Activated CD4-positive, alpha-beta T cell treated with anti-CD3 and anti-CD28 coated beads for 4 hours (primary cell): ENCODE measurements at regions not wholly inside any gene's neighbourhood (a gene's known extent, or its start where the extent isn't known, plus 50 kb on each side); places are given as distances from the start of the nearest gene placed in this dataset.
"Not testable (repeated sequence)": the region's sequence is repeated elsewhere in the genome, so short reads cannot be mapped to it uniquely, and the experiment has no call there.

Experiments
- DNase-seq, 2 donors: peaks; one replicate each; pipeline ENCODE4 v3.0.0-alpha.2; 2020

DNA sequence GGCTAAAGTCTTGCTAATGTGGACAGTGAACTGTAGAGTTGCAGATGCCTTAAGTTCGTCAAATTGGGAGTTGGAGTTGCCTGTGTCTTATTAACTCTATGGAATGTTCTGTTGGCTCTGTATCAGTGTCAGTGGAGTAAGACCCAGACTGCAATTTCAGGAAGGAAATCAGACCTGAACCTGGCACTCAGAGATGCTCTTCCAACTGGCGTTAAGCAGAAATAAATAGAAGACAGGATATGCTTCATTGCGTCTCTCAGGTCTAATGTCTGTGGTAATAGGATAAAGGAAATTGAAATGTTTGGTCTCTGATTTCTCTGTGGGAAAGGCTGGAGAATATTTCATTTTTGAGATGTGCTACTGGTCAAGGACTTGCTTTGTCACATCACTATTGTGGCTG is 846.7 kb upstream of the ID2 start:
- no peak for DNase-seq

DNA sequence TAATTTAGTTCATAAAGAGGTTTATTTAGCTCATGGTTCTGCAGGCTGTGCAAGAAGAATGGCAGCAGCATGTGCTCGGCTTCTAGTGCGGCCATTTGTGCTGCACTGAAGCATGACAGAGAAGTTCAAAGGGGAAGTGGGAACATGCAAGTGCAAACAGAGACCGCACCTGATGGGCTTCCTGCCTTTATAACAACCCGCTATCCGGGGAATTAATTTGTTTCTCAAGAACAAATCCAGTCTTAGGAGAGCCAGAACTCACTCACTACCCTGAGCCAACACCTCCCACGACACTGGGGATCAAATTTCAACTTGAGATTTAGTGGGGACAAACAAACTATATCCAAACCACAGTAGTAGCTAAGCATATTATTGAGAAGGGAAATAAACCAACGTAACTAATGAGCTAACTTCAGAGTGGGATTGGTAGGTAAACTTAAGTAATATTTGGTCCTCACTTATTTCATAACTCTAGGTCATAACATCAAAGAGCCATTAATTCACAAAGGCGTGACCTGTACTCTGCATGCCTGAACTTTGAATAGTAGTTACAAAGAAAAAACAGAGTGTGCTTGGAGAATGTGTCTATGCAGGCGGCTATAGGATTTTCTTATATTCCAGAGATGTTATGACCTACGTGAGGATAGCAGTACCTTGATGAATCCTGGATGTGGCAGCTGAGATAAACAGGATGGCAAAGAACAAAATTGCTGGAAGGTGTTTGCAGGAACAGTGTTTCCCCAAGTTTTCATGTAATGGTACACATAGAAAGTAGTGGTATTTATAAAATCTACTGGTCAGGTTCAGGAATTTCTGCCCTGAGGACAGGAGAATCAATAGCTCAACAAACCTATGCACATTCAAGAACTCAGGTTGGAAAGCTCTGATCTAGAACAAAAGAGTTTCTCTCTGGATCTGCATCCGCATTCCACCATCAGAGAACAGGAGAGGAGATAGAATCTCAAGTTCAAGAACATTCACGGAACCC is 845.9 kb upstream of the ID2 start:
- DNase-seq, result no peak

DNA sequence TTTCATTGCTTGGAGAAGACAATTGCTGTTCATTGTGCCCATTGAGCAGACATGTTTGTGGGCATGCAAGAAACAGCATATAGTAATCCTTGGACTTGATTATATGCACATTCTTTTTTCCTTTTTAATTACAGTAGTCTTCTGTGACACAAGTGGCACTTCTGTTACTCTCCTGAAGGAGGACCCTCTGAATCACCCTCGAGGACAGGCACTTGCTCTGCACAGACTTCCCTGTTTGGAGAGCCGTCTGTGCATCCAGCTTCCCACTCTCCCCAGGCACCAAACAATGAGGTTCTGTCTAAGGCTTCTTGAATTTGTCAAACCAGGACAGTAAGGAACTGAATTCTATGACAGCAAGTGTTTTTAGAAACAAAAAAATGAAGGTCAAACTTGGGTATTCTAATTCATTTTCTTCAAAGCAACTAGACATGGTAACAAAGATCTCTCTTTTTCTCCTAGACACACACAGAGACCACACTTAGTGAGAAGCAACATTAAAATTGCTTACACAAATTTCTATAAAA is 844.6 kb upstream of the ID2 start:
- no peak for DNase-seq

DNA sequence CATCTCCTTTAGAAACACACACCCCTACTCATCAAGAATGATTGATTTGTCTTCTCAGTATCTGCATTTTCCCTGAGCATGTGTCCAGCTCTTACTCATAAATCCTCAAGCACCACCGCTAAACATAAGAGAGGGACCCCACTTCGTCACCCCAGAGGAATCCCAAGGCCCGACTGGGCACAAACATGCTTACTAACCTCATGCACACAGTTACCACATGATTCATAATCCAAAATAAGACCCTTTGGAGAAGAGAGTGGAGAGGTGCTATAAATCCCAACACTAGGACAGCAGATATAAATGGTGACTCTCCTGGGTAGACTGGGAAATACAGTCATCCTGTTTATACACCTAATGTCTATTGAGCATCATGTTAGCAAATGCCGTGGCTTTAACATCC is 843.2 kb upstream of the ID2 start:
- DNase-seq, result no peak

DNA sequence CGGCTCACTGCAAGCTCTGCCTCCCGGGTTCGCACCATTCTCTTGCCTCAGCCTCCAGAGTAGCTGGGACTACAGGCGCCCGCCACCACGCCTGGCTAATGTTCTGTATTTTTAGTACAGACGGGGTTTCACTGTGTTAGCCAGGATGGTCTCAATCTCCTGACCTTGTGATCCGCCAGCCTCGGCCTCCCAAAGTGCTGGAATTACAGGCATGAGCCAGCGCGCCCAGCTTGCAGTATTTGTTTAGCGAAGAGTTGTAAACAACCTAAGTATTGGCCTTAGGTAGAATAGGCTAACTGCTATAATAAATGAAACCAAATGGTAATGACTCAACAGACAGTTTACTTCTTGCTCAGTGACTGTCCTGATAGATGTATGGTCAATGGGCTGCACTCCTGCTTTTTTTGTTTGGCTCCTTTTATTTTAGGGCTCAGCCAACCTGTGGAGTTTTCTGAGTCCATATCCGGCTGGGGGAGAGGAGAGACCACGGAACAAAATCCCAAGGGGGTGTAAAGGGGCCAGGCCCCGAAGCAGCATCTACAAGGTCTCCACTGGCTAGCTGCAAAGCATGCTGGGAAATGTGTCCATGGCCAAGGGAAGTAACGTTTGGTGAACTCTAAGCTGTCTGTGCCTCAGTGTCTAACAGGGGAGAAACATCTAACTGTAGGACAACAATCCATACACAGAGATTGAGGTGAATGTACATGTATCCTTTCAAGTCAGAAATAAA is 841.0 kb upstream of the ID2 start:
- DNase-seq, result no peak

DNA sequence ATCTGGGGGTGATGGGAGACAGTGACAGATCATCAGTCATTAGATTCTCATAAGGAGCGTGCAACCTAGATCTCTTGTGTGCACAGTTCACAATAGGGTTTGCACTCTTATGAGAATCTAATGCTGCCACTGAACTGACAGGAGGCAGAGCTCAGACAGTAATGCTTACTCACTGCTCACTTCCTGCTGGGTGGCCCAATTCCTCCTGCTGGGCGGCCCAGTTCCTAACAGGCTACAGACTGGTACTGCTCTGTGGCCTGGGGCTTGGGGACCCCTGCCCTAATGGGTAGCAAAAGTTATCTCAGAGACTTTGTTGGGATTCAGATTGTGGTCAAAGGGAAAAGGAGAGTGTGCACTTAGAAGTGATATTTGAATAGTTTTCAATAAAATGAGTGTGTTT is 840.1 kb upstream of the ID2 start:
- DNase-seq, result no peak

DNA sequence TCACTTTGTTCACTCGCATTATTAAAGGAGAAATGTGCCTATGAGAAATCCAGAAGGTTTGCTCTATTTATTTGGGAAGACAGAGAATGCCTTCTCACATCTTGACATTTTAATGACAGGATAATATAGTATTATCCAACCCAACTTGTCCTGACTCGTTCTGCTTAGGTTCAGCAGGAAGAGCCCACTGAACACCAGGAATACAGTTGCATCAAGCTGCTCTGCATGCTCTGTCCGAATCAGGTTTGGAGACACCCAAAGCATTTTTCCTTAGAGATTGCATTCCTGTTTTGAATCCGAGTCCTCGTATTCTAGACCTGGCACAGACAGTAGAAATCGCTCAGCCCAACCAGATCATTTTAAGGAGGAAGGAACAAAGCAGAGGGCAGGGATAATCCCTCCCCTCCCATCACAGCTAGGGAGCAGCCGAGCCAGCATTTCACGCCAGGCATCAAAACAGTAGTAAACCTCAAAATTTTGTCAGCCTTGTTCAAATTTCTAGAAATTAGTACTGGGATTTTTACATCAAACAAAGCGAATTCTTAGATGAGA is 837.4 kb upstream of the ID2 start:
- no peak for DNase-seq

DNA sequence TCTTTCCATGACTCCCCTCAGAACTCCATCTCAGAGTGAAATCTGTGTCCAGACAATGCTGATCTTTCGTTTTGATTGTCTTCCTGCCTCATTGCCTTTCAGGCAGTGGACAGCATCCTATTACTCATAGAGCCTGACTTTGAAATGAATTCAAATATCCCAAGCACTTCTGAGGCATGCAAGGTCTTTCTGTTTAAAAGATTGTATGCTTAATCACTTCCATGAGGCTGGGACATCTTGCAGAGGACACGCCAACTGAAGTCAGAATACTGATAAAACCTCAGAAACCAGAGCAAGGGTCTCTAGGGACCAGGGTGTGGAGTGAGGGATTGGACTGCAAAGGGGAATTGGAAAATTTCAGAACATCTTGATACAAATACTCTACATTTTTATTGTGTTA is 836.5 kb upstream of the ID2 start:
- no peak for DNase-seq

DNA sequence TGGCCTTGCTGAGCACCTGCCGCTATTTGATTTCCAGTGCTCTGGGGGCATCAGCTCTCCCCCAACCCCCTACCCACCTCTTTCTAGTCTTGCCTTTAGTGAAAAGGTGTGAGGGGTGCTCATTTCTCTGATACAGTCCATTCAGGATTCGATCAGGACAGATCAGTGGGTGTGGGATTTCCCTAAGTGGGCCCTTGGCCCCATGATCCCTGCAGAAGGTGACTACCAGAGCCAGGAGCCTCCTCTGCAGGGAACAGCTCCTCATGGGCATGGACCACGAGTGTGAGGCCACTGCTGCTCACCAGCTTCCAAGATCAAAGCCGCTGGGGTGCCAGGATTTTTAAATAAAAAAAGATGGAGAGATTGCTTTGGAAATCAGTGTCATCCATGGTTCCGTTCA is 835.2 kb upstream of the ID2 start:
- no peak for DNase-seq

DNA sequence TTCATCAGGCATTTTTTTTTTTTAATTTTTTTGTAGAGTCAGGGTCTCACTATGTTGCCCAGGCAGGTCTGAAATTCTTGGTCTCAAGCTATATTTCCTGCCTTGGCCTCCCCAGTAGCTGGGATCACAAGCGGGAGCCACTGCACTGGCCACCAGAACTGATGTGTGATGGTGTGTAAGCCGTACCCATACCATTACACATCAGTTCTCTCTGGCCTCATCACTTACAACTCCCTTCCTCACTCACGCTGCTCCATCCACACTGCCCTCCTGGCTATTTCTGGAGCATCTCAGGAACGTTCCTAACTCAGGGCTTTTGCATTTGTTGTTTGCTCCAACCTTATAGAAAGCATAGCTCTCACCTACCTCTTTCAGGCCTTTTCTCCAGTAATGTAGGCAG is 834.5 kb upstream of the ID2 start:
- no peak for DNase-seq

DNA sequence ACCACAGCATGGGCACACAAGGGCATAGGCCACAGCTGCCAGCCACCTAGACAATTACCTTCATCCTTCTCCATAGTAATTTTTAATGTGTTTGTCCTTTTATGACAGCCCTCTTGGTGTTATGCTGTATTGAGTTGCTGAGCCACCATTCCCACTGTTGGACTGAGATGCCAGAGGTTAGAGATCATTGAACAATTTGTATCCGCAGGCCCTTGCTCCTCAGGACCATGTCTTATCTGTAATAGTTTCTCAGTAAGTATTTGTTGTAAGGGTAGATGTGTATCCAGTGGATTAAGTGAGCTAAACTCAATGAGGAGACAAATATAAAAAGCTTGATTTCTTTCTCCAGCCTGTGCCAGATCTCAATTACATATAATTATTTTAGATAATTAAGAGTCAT is 832.8 kb upstream of the ID2 start:
- no peak for DNase-seq

DNA sequence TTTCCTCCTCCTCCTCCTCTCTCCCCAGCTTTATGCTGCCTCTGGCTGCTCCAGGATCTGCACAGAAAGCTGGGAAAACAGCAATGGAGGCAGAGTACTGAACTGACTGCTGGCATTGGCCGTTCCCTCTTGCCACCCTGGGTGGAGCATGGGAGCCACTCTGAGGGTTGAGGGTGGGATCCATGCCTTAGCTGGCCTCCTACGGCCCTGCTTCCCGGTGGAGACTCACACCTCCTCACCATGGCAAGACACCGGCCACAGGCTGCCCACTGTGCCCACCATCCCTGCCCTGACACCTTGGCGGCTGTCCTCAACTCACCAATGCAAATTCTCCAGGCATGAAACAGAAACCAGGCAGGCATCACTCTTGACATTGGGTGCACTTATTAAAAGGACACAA is 832.3 kb upstream of the ID2 start:
- no peak for DNase-seq

DNA sequence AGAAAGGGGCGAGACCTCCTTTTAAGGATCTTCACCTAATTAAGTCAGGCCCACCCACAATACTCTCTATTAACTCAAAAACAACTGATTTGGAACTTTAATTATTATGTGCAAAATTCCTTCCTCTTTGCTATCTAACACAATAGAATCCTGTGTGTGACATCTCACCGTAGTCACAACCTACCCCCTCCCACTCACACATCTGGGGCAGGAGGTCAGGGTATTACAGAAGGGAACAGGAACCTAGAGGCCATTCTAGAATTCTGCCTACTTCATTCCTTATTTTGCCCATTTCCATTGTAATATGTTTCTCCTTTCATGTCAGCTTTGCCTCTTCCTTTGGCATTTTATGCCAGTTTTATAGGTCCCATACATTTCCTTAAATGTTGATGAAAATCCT is 829.3 kb upstream of the ID2 start:
- no peak for DNase-seq

DNA sequence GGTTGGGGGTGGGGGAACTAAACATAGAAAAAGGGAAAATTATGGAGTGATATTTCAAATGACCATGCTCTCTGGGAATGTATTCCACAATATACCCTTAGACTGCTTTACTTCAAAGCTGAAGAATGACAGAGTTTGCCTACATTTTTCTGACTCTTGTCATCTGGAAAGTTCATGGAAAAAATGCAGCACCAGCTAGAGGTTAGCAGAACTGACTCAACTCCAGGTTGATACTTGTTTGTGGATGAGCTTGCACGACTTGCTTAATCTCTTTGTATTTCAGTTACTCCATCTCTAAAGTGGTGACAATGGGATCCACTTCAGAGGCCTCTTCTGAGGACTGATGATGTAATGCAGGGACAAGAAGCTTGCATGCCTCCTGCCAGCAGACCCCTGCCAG is 824.0 kb upstream of the ID2 start:
- no peak for DNase-seq

DNA sequence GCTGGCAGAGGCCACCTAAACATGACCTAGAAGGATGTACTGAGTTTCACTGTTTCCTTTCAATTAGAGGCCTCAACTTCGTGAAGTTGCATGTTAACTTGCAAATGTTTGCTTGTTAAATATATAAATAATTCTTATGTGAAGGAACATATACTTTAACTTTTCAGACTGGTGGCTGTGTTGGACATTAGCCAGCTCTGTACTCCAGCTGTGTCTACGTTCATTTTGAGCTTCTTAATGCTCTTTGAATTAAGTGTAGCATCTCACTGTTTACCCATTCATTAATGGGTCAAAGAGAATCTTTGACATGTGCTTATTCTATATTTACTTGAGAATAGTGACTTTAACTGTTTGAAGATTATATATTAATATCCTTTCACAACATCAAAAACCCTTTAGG is 823.2 kb upstream of the ID2 start:
- DNase-seq, result no peak

DNA sequence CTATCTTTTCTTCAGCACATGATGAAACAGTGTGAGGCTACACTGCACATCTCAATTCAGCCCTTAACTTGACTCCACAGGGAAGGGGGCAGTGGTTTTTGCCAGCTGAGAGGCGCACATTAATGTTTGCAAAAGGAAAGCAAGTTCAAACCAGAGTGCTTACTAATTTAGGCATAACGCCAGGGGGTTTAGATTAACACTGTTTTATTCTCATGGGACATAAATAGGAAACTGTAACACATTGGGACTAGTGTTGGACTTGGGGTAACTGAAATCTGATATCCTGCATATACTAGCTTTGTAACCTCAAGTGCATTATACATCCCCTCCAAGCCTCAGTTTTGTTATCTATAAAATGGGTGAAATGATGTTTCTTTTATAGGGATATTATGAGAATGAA is 821.2 kb upstream of the ID2 start:
- no peak for DNase-seq

DNA sequence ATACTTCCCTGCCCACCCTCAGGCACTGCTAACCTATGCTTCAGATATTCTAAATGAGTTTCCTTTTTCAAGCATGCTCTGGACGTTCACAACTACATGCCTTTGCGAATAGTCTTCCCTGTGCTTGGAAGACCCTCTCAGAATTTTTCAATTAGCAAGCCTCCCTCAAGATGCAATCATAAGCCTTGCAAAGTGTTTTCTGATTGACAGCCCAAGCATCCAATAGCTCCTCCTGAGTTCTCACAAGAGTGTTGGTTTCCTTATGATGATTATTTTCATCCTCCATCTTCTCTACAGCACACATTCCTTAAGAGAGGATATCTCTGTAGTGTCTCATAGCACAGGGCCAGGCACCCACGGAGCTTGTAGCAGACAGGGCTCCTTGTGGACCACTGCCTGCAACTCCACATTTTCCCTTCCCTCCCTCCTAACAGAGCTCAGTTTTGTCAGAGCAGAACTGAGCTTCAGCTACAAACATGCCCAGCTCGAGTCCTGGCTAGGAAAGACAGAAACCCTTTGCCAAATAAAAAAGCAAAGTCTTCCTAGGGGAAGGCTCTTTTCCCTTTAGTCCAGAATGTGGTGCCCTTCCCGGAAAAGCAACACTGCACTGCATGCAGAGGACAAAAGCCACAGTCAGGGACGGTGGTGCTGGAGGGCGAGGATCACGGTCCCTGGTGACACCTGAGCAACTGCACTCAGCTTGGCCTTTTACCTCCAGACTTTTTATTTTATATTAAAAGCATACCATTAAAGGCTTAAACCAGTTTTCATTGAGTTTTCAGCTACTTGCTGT is 819.8 kb upstream of the ID2 start:
- no peak for DNase-seq

DNA sequence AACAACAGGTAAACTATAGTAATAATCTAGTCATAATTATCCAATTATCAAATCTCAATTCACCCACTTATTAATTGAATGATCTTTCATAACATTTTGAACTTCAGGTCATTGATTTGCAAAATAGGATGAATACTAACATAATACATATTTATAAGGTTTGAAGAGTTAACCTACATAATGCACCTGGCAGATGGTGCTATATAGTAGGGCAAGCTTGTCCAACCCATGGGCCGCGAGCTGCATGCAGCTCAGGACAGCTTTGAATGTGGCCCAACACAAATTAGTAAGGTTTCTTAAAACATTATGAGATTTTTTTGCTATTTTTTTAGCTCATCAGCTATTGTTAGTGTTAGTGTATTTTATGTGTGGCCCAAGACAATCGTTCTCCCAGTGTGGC is 815.8 kb upstream of the ID2 start:
- no peak for DNase-seq

DNA sequence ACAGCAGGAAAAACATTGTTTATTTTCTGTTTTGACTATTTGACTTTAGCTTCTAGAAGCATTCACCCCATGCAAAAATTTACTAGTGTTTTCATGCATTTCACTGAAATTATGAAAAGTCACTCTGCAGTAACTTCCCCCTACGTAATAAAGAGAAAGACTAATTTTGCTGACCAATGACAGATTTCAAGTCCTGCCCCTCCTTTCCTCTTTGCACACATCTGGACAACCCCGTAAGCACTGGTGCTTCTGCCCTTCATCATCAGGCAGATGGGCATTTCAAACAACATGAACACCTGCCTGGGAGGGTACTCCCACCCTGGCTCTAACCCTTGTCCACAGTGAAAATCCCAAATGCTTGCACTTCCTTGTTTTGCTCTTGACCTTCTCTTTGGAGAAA is 815.0 kb upstream of the ID2 start:
- no peak for DNase-seq

DNA sequence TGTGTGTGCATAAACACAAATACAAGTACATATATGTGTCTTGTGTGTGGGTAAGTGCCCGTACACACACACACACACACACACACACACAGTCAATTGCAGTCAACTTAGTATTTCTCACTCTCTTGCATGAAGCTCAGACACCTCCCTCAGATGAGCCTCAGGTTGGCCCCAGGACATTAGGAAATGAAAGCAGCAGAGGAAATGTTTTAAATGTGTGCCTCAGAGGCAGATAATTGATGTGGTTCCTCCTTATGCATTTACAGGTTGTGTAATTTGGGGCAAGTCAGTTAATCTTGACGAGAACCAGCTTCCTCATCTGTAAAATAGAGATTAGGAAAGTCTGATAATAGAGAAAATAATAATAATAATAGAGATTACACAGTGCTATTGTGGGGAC is 814.0 kb upstream of the ID2 start:
- DNase-seq, result no peak

DNA sequence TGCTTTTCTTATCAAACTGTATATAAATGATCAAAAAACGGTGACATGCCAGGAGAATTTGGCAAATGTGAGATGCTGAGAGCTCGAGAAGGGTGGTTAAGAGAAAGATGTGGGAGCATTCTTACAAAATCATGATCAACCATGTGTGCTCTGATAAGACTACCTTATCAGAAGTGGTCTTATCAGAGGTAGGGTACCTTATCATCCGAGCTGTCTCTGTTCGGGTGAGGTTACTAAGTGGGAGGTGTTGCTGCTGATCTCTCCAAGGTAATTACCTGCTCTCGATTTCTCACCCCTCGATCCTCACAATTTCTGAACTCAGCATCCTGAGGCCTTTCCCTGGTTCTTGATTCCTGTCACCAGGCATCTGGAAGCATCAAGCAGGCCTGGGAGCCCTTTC is 813.0 kb upstream of the ID2 start:
- DNase-seq, result no peak

DNA sequence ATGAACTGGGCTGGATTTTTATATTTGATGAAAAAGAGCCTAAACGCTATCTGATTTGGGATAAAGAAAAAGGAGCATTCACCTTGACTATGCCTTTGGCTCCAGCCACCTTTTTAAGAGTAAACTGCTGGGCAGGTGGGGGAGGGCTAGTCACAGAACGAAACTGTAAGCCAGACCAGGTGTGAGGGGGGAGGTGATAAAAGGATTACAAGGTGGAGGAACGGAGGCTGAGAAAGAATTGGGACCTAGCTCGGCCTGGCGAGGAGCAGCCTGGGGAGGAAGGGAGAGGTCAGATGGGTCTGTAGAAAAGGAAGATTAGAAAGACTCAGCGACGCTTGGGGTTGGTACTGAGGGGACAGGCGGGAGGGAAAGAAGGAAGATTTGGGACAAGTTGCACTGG is 805.4 kb upstream of the ID2 start:
- DNase-seq, result not testable (repeated sequence)

DNA sequence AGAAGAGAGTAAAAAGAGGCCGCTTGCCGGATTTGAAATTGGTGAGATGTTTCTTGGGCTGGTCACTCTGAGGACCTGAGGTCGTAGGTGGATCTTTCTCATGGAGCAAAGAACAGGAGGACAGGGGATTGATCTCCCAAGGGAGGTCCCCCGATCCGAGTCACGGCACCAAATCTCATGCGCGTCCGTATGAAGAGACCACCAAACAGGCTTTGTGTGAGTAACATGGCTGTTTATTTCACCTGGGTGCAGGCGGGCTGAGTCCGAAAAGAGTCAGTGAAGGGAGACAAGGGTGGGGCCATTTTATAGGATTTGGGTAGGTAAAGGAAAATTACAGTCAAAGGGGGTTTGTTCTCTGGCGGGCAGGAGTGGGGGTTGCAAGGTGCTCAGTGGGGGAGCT is 803.6 kb upstream of the ID2 start:
- not testable (repeated sequence) for DNase-seq
